ENCODE measurements at regions not wholly inside any gene's neighbourhood (a gene's known extent, or its start where the extent isn't known, plus 50 kb on each side); places are given as distances from the start of the nearest gene placed in this dataset.

- 0 out of 2 replicates have a peak overlapping the region, but pooled peaks have one; percentile 52 for H3K27ac ChIP-seq (ENCODE audit: low read length)
- ChIA-PET POLR2A (ENCODE audit: unreplicated experiment) (interaction anchor here (0.6 kb wide), 1 partner anchor 258 kb away, joined by 3 read pairs; no protein-coding TSS in a partner anchor), CTCF (interaction anchor here (0.6 kb wide), 1 partner anchor 210 kb away, joined by 4 read pairs; no protein-coding TSS in a partner anchor)
- BruUV-seq (replicated peaks): no TSS peak
- H3K9me2 ChIP-seq (replicated peaks; ENCODE audit: low read length): no peaks in the 10 kb centered on the region
- no peaks in the 10 kb centered on the region for H3F3A ChIP-seq (ENCODE audit: low read length, unreplicated experiment)
- H3K4me2 ChIP-seq (ENCODE audit: low read length): peak overlapping the region; percentile 74
- peak; percentile 38 for DNase-seq
- H3K79me2 ChIP-seq (ENCODE audit: low read length): no peaks in the 10 kb centered on the region
- no peak for ATAC-seq
- intact Hi-C loops (cut with micrococcal nuclease): loop anchor here (2.0 kb wide), 1 partner anchor 51 kb away; no protein-coding TSS in a partner anchor
- no peaks in the 10 kb centered on the region for H3K9me3 ChIP-seq (ENCODE audit: low read length)
- no peaks in the 10 kb centered on the region for H3K36me3 ChIP-seq (ENCODE audit: low read depth, low read length)
- H3K4me3 ChIP-seq (ENCODE audit: low read length): no peak overlapping the region
- no peak overlapping the region for H3K9ac ChIP-seq (ENCODE audit: low read length)
- TF ChIP-seq CTCF (conservative IDR thresholded peaks at IDR 0.05; ENCODE audit: low read depth, low read length): no peak
- no peak for TF ChIP-seq EZH2phosphoT487 (IDR thresholded peaks at IDR 0.05; ENCODE audit: borderline replicate concordance, low read length)
- TF ChIP-seq EZH2 (IDR thresholded peaks at IDR 0.05; ENCODE audit: low read length, unreplicated experiment): no peak
- no peak overlapping the region for H2AFZ ChIP-seq (ENCODE audit: low read length)
- no peaks in the 10 kb centered on the region for H4K20me1 ChIP-seq (ENCODE audit: low read length)
- H3K27me3 ChIP-seq (ENCODE audit: low read length): no peaks in the 10 kb centered on the region
- H3K4me1 ChIP-seq (ENCODE audit: insufficient read depth, low read length): peaks cover 51% of the 10 kb centered on the region
These were observed 210.9 kb upstream of the NRIP1 start for GRCh38 chr21:15275615-15276235.

GRCh38 chr21:15276243-15276642, 211.4 kb upstream of the NRIP1 start:
- ATAC-seq (no peak), DNase-seq (no peak)
- Histone ChIP-seq H3K27me3 (ENCODE audit: low read length) (no peaks in the 10 kb centered on the region), H4K20me1 (ENCODE audit: low read length) (no peaks in the 10 kb centered on the region), H3K9me3 (ENCODE audit: low read length) (no peaks in the 10 kb centered on the region), H3K9ac (ENCODE audit: low read length) (no peak overlapping the region), H3F3A (ENCODE audit: low read length, unreplicated experiment) (no peaks in the 10 kb centered on the region), H3K9me2 (replicated peaks; ENCODE audit: low read length) (no peaks in the 10 kb centered on the region), H3K79me2 (ENCODE audit: low read length) (no peaks in the 10 kb centered on the region), H3K36me3 (ENCODE audit: low read depth, low read length) (no peaks in the 10 kb centered on the region), H3K4me1 (ENCODE audit: insufficient read depth, low read length) (peaks cover 50% of the 10 kb centered on the region), H3K27ac (ENCODE audit: low read length) (no peak overlapping the region), H3K4me3 (ENCODE audit: low read length) (no peak overlapping the region), H3K4me2 (ENCODE audit: low read length) (no peak overlapping the region), H2AFZ (ENCODE audit: low read length) (no peak overlapping the region)
- ChIA-PET POLR2A (ENCODE audit: unreplicated experiment) (no interaction called here), CTCF (no interaction called here)
- TF ChIP-seq EZH2 (IDR thresholded peaks at IDR 0.05; ENCODE audit: low read length, unreplicated experiment): no peak
- TF ChIP-seq EZH2phosphoT487 (IDR thresholded peaks at IDR 0.05; ENCODE audit: borderline replicate concordance, low read length): no peak
- TF ChIP-seq CTCF (conservative IDR thresholded peaks at IDR 0.05; ENCODE audit: low read depth, low read length): no peak
- intact Hi-C loops (cut with micrococcal nuclease): no loop called here
- no TSS peak for BruUV-seq (replicated peaks)

- ChIA-PET POLR2A (ENCODE audit: unreplicated experiment) (no interaction called here), CTCF (no interaction called here)
- TF ChIP-seq EZH2 (IDR thresholded peaks at IDR 0.05; ENCODE audit: low read length, unreplicated experiment) (no peak), EZH2phosphoT487 (IDR thresholded peaks at IDR 0.05; ENCODE audit: borderline replicate concordance, low read length) (no peak), CTCF (conservative IDR thresholded peaks at IDR 0.05; ENCODE audit: low read depth, low read length) (no peak)
These were observed 212.7 kb upstream of the NRIP1 start for GRCh38 chr21:15277466-15277865.

More at GRCh38 chr21:15277466-15277865, 212.7 kb upstream of the NRIP1 start:
- BruUV-seq (replicated peaks): no TSS peak
- Histone ChIP-seq H3K4me2 (ENCODE audit: low read length) (no peak overlapping the region), H3K9me3 (ENCODE audit: low read length) (no peaks in the 10 kb centered on the region), H3K27me3 (ENCODE audit: low read length) (no peaks in the 10 kb centered on the region), H2AFZ (ENCODE audit: low read length) (no peak overlapping the region), H3K27ac (ENCODE audit: low read length) (no peak overlapping the region), H3K9me2 (replicated peaks; ENCODE audit: low read length) (no peaks in the 10 kb centered on the region), H4K20me1 (ENCODE audit: low read length) (no peaks in the 10 kb centered on the region), H3K36me3 (ENCODE audit: low read depth, low read length) (no peaks in the 10 kb centered on the region), H3K9ac (ENCODE audit: low read length) (no peak overlapping the region), H3K79me2 (ENCODE audit: low read length) (no peaks in the 10 kb centered on the region), H3F3A (ENCODE audit: low read length, unreplicated experiment) (no peaks in the 10 kb centered on the region), H3K4me1 (ENCODE audit: insufficient read depth, low read length) (peaks cover 41% of the 10 kb centered on the region), H3K4me3 (ENCODE audit: low read length) (no peak overlapping the region)
- ATAC-seq: no peak
- intact Hi-C loops (cut with micrococcal nuclease): no loop called here
- DNase-seq: no peak

Data from PC-3 (cell line).